Large intestine (tissue), 3 donors: ENCODE measurements at regions not wholly inside any gene's neighbourhood (a gene's known extent, or its start where the extent isn't known, plus 50 kb on each side); places are given as distances from the start of the nearest gene placed in this dataset.

ENCODE experiments used
- DNase-seq, 2 donors: peaks; one replicate each; pipeline versions ENCODE4 v3.0.0 to v3.0.0-alpha.2; 2013
- H3K27ac ChIP-seq: one replicate; pipeline ENCODE4 v1.5.1; 2013; ENCODE audit warnings: low read length
- H3K27me3 ChIP-seq: 2 replicates; pipeline ENCODE4 v1.6.1; 2013; ENCODE audit warnings: low read length; ENCODE audit not compliant: control insufficient read depth, insufficient read depth
- H3K36me3 ChIP-seq: 2 replicates; pipeline ENCODE4 v1.6.1; 2013; ENCODE audit warnings: low read length; ENCODE audit not compliant: control insufficient read depth, insufficient read depth
- H3K4me1 ChIP-seq: one replicate; pipeline ENCODE4 v1.6.1; 2013; ENCODE audit warnings: low read length; ENCODE audit not compliant: control insufficient read depth, insufficient read depth
- H3K4me3 ChIP-seq: one replicate; pipeline ENCODE4 v1.5.1; 2013; ENCODE audit warnings: low read length
- H3K9me3 ChIP-seq: one replicate; pipeline ENCODE4 v1.6.1; 2013; ENCODE audit warnings: mild to moderate bottlenecking, low read depth, low read length, moderate library complexity; ENCODE audit not compliant: control insufficient read depth
- WGBS: methylation state at CpG from one replicate; pipeline ENCODE4 v1.1.5; 2013; ENCODE audit warnings: low lambda C conversion rate; ENCODE audit not compliant: insufficient coverage; 5-methylcytosine and 5-hydroxymethylcytosine counted together

DNA sequence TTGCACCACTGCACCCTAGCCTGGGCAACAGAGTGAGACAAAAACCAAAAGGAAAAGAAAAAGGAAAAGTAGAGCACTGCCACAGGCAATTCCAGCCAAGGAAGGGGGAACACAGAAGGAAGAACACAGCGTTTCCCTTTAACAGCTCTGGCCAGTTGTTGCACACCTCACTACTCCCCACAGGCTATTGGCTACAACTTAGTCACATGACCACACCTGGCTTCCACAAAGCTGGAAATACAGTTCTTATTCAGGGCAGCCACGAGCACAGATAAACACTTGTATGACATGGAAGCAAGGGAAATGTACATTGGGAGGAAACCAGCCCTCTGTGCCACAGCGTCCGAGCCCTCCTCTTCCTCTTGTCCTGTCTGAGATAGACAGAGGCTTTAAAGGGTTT, 249.0 kb upstream of the JARID2 start:
- Histone ChIP-seq H3K27me3 (peaks cover 3% of the 10 kb centered on the region), H3K9me3 (no peaks in the 10 kb centered on the region), H3K27ac (no peak overlapping the region), H3K4me1 (no peaks in the 10 kb centered on the region), H3K4me3 (no peak overlapping the region), H3K36me3 (no peaks in the 10 kb centered on the region)
- peak in 1 of 2 donors; percentile 21 for DNase-seq
- no CpG with 5 or more reads among the region's 4 CpGs for WGBS

DNA sequence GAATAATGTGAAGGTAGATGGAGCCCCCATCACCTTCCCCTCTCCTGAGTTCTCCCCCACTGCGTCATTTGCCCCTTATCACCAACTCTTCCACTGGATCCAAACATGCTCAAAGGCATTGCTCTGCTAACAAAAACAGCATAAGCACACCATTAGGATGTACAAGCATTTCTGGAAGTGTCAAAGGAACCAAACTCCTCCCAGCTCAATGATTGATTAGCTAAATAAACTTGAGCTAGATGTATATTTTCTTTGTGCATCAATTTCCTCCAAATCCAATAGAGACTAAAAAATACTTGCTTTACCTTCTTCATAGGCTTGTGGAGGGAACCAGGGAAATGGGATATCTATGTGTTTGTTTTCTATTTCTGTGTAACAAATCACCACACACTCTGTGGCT, 248.4 kb upstream of the JARID2 start:
- no peaks in the 10 kb centered on the region for H3K4me1 ChIP-seq
- WGBS = no CpG with 5 or more reads among the region's 1 CpG
- no peaks in the 10 kb centered on the region for H3K9me3 ChIP-seq
- H3K27me3 ChIP-seq = peaks cover 3% of the 10 kb centered on the region
- H3K27ac ChIP-seq = no peak overlapping the region
- H3K4me3 ChIP-seq = no peak overlapping the region
- no peak for DNase-seq
- H3K36me3 ChIP-seq = no peaks in the 10 kb centered on the region

DNA sequence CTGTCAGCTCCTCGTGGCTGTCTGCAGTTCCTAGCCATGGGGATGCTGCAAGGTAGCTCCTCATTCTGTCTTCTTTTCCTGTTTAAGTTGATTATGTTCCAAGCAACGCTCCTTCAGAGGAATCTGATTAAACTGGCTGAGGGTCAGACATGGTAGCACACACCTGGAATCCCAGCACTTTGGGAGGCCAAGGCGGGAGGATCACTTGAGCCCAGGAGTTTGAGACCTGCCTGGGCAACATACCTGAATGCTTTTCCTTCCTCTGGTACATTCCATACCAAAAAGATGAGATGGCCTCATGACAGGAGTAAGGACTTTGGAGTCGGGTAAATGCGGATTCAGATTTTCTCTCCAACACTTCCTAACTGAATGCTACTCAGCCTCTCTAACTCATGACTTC, 246.8 kb upstream of the JARID2 start:
- no CpG with 5 or more reads among the region's 5 CpGs for WGBS
- no peaks in the 10 kb centered on the region for H3K9me3 ChIP-seq
- H3K27ac ChIP-seq = no peak overlapping the region
- no peaks in the 10 kb centered on the region for H3K36me3 ChIP-seq
- H3K27me3 ChIP-seq = peaks cover 3% of the 10 kb centered on the region
- H3K4me3 ChIP-seq = no peak overlapping the region
- no peak for DNase-seq
- H3K4me1 ChIP-seq = no peaks in the 10 kb centered on the region

DNA sequence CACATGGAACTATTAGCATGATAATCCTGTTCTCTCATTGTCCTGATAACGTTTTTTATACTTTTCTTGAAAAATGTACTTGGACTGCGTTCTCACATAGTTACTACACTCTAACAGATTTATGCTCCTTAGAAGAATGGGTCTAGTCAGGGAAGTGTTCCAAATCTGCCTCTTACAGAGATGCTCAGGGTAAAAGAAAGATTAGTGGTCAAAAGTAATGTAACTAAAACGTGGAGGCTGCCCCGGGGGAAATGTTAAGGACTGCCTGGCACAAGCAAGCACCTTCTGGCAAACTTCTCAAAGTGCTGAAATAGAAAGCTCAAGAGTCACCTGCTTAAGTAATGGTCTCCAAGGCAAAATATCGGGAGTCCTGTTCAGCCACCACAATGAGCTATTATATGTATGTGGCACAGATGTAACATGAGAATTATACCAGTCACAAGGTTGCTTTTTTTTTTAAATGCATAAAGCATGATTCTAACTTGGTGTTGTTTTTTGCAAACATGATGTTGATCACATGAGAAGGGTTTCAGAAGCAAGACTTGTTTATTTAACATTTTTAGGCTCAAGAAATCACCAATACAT, 244.5 kb upstream of the JARID2 start:
- Histone ChIP-seq H3K4me3 (no peak overlapping the region), H3K4me1 (no peaks in the 10 kb centered on the region), H3K9me3 (no peaks in the 10 kb centered on the region), H3K36me3 (no peaks in the 10 kb centered on the region), H3K27ac (no peak overlapping the region), H3K27me3 (no peaks in the 10 kb centered on the region)
- DNase-seq = no peak
- 83% methylated on average over 2 of the region's 5 CpGs for WGBS

DNA sequence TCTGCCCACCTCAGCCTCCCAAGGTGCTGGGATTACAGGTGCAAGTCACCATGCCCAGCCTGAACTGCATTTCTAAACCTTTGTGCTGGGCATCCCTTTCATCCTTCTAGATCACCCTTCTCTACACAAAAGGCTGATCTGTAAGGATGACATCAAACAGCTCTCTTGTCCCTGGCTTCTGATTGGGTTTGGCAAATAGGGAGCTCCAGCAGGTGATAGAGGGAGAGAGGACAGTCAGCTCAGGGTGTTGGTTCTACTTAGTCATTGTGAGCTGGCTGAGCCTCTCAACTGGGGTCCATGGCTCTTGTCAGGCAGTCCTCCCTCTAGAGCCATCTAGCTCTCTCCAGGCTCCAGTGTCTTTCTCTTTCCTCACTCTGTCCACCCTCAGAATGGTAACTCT, 237.6 kb upstream of the JARID2 start:
- no peak overlapping the region for H3K27ac ChIP-seq
- H3K9me3 ChIP-seq = no peaks in the 10 kb centered on the region
- H3K36me3 ChIP-seq = no peaks in the 10 kb centered on the region
- no peaks in the 10 kb centered on the region for H3K4me1 ChIP-seq
- H3K27me3 ChIP-seq = no peaks in the 10 kb centered on the region
- H3K4me3 ChIP-seq = no peak overlapping the region
- DNase-seq = no peak

DNA sequence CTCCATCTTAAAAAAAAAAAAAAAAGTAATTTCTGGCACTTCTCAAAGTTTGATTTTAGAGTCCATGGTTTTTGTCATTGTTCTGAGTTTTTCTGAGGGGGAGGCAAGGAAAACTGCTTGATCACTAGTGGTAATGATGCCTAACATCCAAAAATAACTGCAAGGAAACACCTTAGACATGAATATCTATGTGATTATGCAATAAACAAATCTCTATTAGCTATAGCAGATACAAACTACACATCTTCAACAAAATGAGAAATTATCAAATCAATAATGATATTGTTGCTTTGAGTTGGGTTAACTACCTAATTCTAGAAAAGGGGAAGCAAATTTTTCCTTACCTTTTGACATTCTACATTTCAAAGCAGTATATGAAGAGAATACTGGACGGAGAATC, 230.9 kb upstream of the JARID2 start:
- 80% methylated on average over 1 of the region's 1 CpG for WGBS
- Histone ChIP-seq H3K4me1 (no peaks in the 10 kb centered on the region), H3K9me3 (no peaks in the 10 kb centered on the region), H3K27ac (no peak overlapping the region), H3K4me3 (no peak overlapping the region), H3K36me3 (no peaks in the 10 kb centered on the region), H3K27me3 (peaks cover 2% of the 10 kb centered on the region)
- no peak for DNase-seq

DNA sequence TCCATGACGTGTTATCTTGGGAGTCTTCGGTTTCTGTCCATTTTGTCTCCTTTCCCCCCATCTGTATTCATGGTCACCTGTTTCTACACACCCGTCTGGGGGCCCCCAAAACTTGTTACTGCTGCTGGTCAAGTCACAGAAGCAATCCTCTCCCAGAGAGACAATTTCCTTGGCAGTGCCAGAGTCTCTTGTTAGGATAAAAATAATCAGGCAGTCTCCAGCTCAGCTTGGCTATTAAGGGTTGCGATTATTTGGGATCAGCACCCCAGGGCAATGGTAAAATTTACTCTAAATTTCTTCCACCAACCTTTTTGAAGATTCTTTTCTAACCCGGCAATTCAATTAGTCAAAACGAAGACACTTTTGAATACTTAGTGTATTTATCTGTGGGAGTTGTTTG, 229.1 kb upstream of the JARID2 start:
- H3K9me3 ChIP-seq = no peaks in the 10 kb centered on the region
- no peaks in the 10 kb centered on the region for H3K4me1 ChIP-seq
- WGBS = 85% methylated on average over 5 of the region's 6 CpGs
- peaks cover 2% of the 10 kb centered on the region for H3K27me3 ChIP-seq
- H3K36me3 ChIP-seq = no peaks in the 10 kb centered on the region
- H3K27ac ChIP-seq = no peak overlapping the region
- no peak for DNase-seq
- H3K4me3 ChIP-seq = no peak overlapping the region

DNA sequence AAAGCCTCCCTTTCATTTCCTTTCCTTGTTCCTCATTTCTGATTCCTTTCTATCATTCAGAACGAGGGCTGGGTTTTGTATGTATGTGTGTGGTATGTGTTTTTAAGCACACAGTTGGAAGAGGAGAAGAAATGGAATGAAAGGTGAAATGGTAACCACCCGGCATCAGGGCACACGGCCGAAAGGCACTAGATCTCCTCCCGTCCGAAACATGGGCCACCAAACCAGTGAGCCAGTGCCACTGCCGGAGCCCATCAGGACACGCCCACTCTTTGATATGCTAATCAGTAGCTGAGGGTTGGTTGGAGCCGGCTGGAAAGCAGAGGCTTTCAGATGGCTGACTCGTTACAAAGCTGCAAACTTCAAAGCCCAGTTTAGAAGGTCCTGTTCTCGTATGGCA, 228.6 kb upstream of the JARID2 start:
- no peak for DNase-seq
- Histone ChIP-seq H3K9me3 (no peaks in the 10 kb centered on the region), H3K36me3 (no peaks in the 10 kb centered on the region), H3K27ac (no peak overlapping the region), H3K4me1 (no peaks in the 10 kb centered on the region), H3K4me3 (no peak overlapping the region), H3K27me3 (peaks cover 2% of the 10 kb centered on the region)
- no CpG with 5 or more reads among the region's 11 CpGs for WGBS

DNA sequence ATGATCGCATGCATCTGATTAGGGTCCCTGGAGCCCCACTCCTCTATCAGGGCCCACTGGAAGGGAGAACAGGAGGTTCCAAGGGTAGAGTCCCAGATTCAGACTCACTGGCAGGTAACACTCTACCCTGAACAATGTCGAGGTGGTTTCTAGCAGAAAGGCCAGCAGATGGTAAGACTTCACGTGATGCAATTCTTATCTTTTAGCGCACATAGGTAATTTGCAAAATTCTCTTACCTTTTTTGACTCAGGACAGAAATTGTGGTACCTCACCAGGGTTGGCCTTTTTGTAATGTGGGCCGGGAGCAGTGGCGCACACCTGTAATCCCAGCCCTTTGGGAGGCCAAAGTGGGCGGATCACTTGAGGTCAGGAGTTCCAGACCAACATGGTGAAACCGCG, 228.1 kb upstream of the JARID2 start:
- Histone ChIP-seq H3K27me3 (peaks cover 2% of the 10 kb centered on the region), H3K36me3 (no peaks in the 10 kb centered on the region), H3K4me1 (no peaks in the 10 kb centered on the region), H3K27ac (no peak overlapping the region), H3K9me3 (no peaks in the 10 kb centered on the region), H3K4me3 (no peak overlapping the region)
- no peak for DNase-seq
- no CpG with 5 or more reads among the region's 9 CpGs for WGBS

DNA sequence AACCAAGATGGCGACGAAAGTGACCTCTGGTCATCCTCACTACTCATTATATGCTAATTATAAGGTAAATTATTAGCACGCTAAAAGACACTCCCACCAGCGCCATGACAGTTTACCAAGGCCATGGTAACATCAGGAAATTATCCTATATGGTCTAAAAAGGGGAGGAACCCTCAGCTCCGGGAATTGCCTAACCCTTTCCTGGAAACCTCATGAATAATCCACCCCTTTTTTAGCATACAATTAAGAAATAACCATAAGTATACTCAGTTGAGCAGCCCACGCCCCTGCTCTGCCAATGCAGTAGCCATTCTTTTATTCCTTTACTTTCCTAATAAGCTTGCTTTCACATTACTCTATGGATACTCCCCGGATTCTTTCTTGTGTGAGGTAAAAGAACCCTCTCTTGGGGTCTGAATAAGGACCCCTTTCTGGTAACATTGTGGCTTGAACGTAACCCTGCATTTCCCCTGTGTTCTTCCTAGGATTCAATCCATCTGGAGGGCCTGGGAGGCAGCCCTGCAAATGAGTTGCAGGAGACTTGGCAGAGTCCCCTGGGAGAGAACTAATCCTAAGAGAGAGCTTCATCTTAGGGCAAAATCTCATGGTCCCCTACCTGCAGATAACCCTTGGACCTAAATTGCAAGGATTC, 225.6 kb upstream of the JARID2 start:
- Histone ChIP-seq H3K27me3 (peaks cover 2% of the 10 kb centered on the region), H3K4me3 (no peak overlapping the region), H3K9me3 (no peaks in the 10 kb centered on the region), H3K36me3 (no peaks in the 10 kb centered on the region), H3K27ac (no peak overlapping the region), H3K4me1 (no peaks in the 10 kb centered on the region)
- no peak for DNase-seq
- 100% methylated on average over 3 of the region's 8 CpGs for WGBS

DNA sequence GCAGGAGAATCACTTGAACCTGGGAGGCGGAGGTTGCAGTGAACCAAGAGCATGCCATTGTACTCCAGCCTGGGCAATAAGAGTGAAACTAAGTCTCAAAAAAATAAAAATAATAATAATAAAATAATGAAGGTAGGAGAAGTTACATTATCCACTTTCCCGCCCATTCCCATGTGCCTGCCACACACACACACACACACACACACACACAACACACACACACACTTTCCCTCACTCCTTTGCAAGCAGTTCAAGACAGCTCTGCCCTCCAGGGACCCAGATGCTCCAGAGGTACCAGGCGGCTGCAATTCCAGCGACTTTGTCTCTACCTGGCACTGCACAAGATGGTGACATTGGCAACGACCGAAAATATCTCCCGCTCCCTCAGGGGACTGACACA, 224.8 kb upstream of the JARID2 start:
- Histone ChIP-seq H3K9me3 (no peaks in the 10 kb centered on the region), H3K36me3 (no peaks in the 10 kb centered on the region), H3K4me1 (no peaks in the 10 kb centered on the region), H3K27me3 (peaks cover 2% of the 10 kb centered on the region), H3K4me3 (no peak overlapping the region), H3K27ac (no peak overlapping the region)
- WGBS = 100% methylated on average over 1 of the region's 7 CpGs
- DNase-seq = no peak
